SIG-M5 treated with dmso at 0.1 percent for 504 hours (cell line): ENCODE measurements at regions not wholly inside any gene's neighbourhood (a gene's known extent, or its start where the extent isn't known, plus 50 kb on each side); places are given as distances from the start of the nearest gene placed in this dataset.
"Not testable (repeated sequence)": the region's sequence is repeated elsewhere in the genome, so short reads cannot be mapped to it uniquely, and the experiment has no call there.

Experiments
- DNase-seq: peaks from one replicate; lab custom pipeline; 2025; ENCODE audit not compliant: unreplicated experiment; lab: John Stamatoyannopoulos, UW

GRCh38 chr13:23018143-23018542 lies 162.6 kb upstream of the SGCG start:
- no peak for DNase-seq

- peak; percentile 70 for DNase-seq
These were observed 160.4 kb upstream of the SGCG start for GRCh38 chr13:23020246-23020843.

GRCh38 chr13:23021906-23022305 lies 158.9 kb upstream of the SGCG start:
- no peak for DNase-seq

- DNase-seq: no peak
These were observed 158.1 kb upstream of the SGCG start for GRCh38 chr13:23022704-23023103.

- no peak for DNase-seq
These were observed 154.7 kb upstream of the SGCG start for GRCh38 chr13:23025864-23026608.

- DNase-seq: no peak
These were observed 141.4 kb upstream of the SGCG start for GRCh38 chr13:23039266-23039935.

GRCh38 chr13:23042181-23042580 lies 138.6 kb upstream of the SGCG start:
- no peak for DNase-seq

GRCh38 chr13:23044906-23045305 lies 135.9 kb upstream of the SGCG start:
- DNase-seq: no peak

GRCh38 chr13:23050126-23050525 lies 130.7 kb upstream of the SGCG start:
- DNase-seq: no peak

GRCh38 chr13:23053711-23054110 lies 127.1 kb upstream of the SGCG start:
- not testable (repeated sequence) for DNase-seq

- DNase-seq: no peak
These were observed 121.6 kb upstream of the SGCG start for GRCh38 chr13:23059173-23059572.

GRCh38 chr13:23060959-23061358 lies 119.8 kb upstream of the SGCG start:
- no peak for DNase-seq

GRCh38 chr13:23067129-23067528 lies 113.7 kb upstream of the SGCG start:
- DNase-seq: no peak

GRCh38 chr13:23069566-23069965 lies 111.2 kb upstream of the SGCG start:
- no peak for DNase-seq

- DNase-seq: no peak
These were observed 106.5 kb upstream of the SGCG start for GRCh38 chr13:23074075-23074828.

GRCh38 chr13:23081220-23081619 lies 99.6 kb upstream of the SGCG start:
- DNase-seq: no peak

- no peak for DNase-seq
These were observed 98.9 kb upstream of the SGCG start for GRCh38 chr13:23081901-23082300.

GRCh38 chr13:23086968-23087623 lies 93.7 kb upstream of the SGCG start:
- no peak for DNase-seq

- DNase-seq: peak; percentile 37
These were observed 92.9 kb upstream of the SGCG start for GRCh38 chr13:23087880-23088279.

GRCh38 chr13:23098161-23098907 lies 82.4 kb upstream of the SGCG start:
- no peak for DNase-seq
